Tibial nerve (tissue), 4 donors: ENCODE measurements at regions not wholly inside any gene's neighbourhood (a gene's known extent, or its start where the extent isn't known, plus 50 kb on each side); places are given as distances from the start of the nearest gene placed in this dataset.

Source experiments
- EP300 ChIP-seq, 2 donors: sonication (generic); formaldehyde crosslinking; IDR thresholded peaks; one replicate each; pipeline ENCODE4 v1.6.1; 2017; ENCODE audit warnings: antibody characterized with exemption in 2 of 2, mild to moderate bottlenecking in 1 of 2
- POLR2A ChIP-seq, 2 donors: fragments of 450-650 bp; IDR thresholded peaks; one replicate each; pipeline ENCODE4 v1.6.1; 2017; ENCODE audit warnings: antibody characterized with exemption in 2 of 2, mild to moderate bottlenecking in 2 of 2, moderate library complexity in 2 of 2
- TF ChIP-seq, protein P1 (sequence below), 5 experiments: fragments of 200-600 bp in 3 of 5; fragments of 450-650 bp in 2 of 5; sonication (generic) in 3 of 5; IDR thresholded peaks; one replicate each; pipeline ENCODE4 v1.5.1; 2016 to 2019; ENCODE audit warnings: antibody characterized with exemption in 5 of 5, mild to moderate bottlenecking in 3 of 5, moderate library complexity in 2 of 5

DNA sequence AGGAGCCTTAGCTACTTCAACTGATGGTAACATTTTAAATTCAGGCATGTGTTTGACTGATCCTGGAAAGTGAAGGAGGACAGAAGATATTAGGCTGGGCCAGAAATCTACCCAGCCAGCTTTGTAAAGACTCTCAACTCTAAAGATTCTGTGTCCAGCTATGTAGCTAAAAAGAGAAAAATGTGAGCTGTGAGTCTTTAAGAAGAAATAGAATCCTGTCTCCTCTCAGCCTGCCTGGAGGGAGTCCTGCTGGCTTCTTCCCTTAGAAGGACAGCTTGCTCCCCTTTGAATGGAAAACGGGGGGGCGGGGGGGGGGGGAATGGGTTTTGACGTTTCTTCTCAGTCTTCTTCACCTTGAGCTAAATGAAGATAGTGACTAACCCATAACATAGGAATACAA, 54.3 kb upstream of the INTU start:
- TF ChIP-seq, protein P1, sequence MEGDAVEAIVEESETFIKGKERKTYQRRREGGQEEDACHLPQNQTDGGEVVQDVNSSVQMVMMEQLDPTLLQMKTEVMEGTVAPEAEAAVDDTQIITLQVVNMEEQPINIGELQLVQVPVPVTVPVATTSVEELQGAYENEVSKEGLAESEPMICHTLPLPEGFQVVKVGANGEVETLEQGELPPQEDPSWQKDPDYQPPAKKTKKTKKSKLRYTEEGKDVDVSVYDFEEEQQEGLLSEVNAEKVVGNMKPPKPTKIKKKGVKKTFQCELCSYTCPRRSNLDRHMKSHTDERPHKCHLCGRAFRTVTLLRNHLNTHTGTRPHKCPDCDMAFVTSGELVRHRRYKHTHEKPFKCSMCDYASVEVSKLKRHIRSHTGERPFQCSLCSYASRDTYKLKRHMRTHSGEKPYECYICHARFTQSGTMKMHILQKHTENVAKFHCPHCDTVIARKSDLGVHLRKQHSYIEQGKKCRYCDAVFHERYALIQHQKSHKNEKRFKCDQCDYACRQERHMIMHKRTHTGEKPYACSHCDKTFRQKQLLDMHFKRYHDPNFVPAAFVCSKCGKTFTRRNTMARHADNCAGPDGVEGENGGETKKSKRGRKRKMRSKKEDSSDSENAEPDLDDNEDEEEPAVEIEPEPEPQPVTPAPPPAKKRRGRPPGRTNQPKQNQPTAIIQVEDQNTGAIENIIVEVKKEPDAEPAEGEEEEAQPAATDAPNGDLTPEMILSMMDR (IDR thresholded peaks at IDR 0.05) = no peak
- TF ChIP-seq POLR2A (IDR thresholded peaks at IDR 0.05) = no peak
- no peak for TF ChIP-seq EP300 (IDR thresholded peaks at IDR 0.05)
